ENCODE measurements at regions not wholly inside any gene's neighbourhood (a gene's known extent, or its start where the extent isn't known, plus 50 kb on each side); places are given as distances from the start of the nearest gene placed in this dataset.
A peak's percentile ranks its signal among the peaks of the same experiment; 100 is the strongest.
"Not testable (repeated sequence)": the region's sequence is repeated elsewhere in the genome, so short reads cannot be mapped to it uniquely, and the experiment has no call there.

- DNase-seq: not testable (repeated sequence)
Observed at GRCh38 chr5:40108764-40109390, 570.8 kb upstream of the PTGER4 start.

- not testable (repeated sequence) for DNase-seq
Observed at GRCh38 chr5:40107786-40108185, 571.9 kb upstream of the PTGER4 start.

GRCh38 chr5:40106847-40107246 is 572.9 kb upstream of the PTGER4 start:
- no peak for DNase-seq

- no peak for DNase-seq
Observed at GRCh38 chr5:40098313-40098712, 581.4 kb upstream of the PTGER4 start.

- no peak for DNase-seq
Observed at GRCh38 chr5:40093550-40093949, 586.2 kb upstream of the PTGER4 start.

- DNase-seq: no peak
Observed at GRCh38 chr5:40089269-40089668, 590.4 kb upstream of the PTGER4 start.

GRCh38 chr5:40084614-40085013 is 595.1 kb upstream of the PTGER4 start:
- DNase-seq: no peak

- DNase-seq: no peak
Observed at GRCh38 chr5:40082313-40082712, 597.4 kb upstream of the PTGER4 start.

GRCh38 chr5:40080191-40080590 is 599.5 kb upstream of the PTGER4 start:
- DNase-seq: no peak

- DNase-seq: no peak
Observed at GRCh38 chr5:40078898-40079575, 600.7 kb upstream of the PTGER4 start.

- DNase-seq: no peak
Observed at GRCh38 chr5:40074826-40075225, 604.9 kb upstream of the PTGER4 start.

- no peak for DNase-seq
Observed at GRCh38 chr5:40073927-40074326, 605.8 kb upstream of the PTGER4 start.

GRCh38 chr5:40071870-40072269 is 607.8 kb upstream of the PTGER4 start:
- DNase-seq: no peak

GRCh38 chr5:40066616-40067015 is 613.1 kb upstream of the PTGER4 start:
- no peak for DNase-seq

- DNase-seq: no peak
Observed at GRCh38 chr5:40052808-40053207, 626.9 kb upstream of the PTGER4 start.

- DNase-seq: no peak
Observed at GRCh38 chr5:40046792-40047191, 622.0 kb upstream of the DAB2 start.

GRCh38 chr5:40045429-40045828 is 620.6 kb upstream of the DAB2 start:
- no peak for DNase-seq

GRCh38 chr5:40043916-40044315 is 619.1 kb upstream of the DAB2 start:
- DNase-seq: no peak

- no peak for DNase-seq
Observed at GRCh38 chr5:40041452-40041851, 616.7 kb upstream of the DAB2 start.

GRCh38 chr5:40037713-40038112 is 612.9 kb upstream of the DAB2 start:
- DNase-seq: no peak

- DNase-seq: no peak
Observed at GRCh38 chr5:40034441-40034840, 609.7 kb upstream of the DAB2 start.

GRCh38 chr5:40033411-40033810 is 608.6 kb upstream of the DAB2 start:
- DNase-seq: peak in 1 of 2 experiments; percentile 19

GRCh38 chr5:40033009-40033408 is 608.2 kb upstream of the DAB2 start:
- DNase-seq: no peak

- DNase-seq: no peak
Observed at GRCh38 chr5:40030661-40031060, 605.9 kb upstream of the DAB2 start.

Measured in stimulated activated CD4-positive, alpha-beta T cell treated with anti-CD3 and anti-CD28 coated beads, Interleukin-4, amount 100 ng/mL, for 4 hours (primary cell).